HFF-Myc (cell line): ENCODE measurements at regions not wholly inside any gene's neighbourhood (a gene's known extent, or its start where the extent isn't known, plus 50 kb on each side); places are given as distances from the start of the nearest gene placed in this dataset.

Source experiments
- DNase-seq: peaks from one replicate; pipeline ENCODE4 v3.0.0-alpha.2; 2011; ENCODE audit warnings: low read depth; ENCODE audit errors: extremely low read depth
- H3K4me3 ChIP-seq: replicated peaks from 2 replicates; pipeline ENCODE4 v1.5.1; 2011; ENCODE audit warnings: low read depth, mild to moderate bottlenecking, control low read depth, low read length
- CTCF ChIP-seq: IDR thresholded peaks from 2 replicates; pipeline ENCODE4 v1.5.1; 2012; ENCODE audit warnings: mild to moderate bottlenecking, low read depth, low read length, control low read depth; ENCODE audit errors: missing control alignments

GRCh38 chr9:100674419-100675122 is 96.7 kb downstream of the CAVIN4 start:
- no peak for DNase-seq

GRCh38 chr9:100679834-100680233 is 102.0 kb downstream of the CAVIN4 start:
- TF ChIP-seq CTCF: no peak
- DNase-seq: no peak
- no peak overlapping the region for H3K4me3 ChIP-seq

More at GRCh38 chr9:100674419-100675122, 96.7 kb downstream of the CAVIN4 start:
- TF ChIP-seq CTCF: no peak
- no peak overlapping the region for H3K4me3 ChIP-seq

- TF ChIP-seq CTCF: no peak
- no peak for DNase-seq
- no peak overlapping the region for H3K4me3 ChIP-seq
Measured at GRCh38 chr9:100686420-100686819, 108.5 kb downstream of the CAVIN4 start.

- no peak overlapping the region for H3K4me3 ChIP-seq
- DNase-seq: no peak
- TF ChIP-seq CTCF: no peak
Measured at GRCh38 chr9:100689635-100690034, 111.8 kb downstream of the CAVIN4 start.

GRCh38 chr9:100690438-100690837 is 112.6 kb downstream of the CAVIN4 start:
- no peak overlapping the region for H3K4me3 ChIP-seq
- TF ChIP-seq CTCF: no peak
- DNase-seq: no peak

- H3K4me3 ChIP-seq: no peak overlapping the region
- DNase-seq: no peak
- no peak for TF ChIP-seq CTCF
Measured at GRCh38 chr9:100697339-100697738, 119.5 kb downstream of the CAVIN4 start.

GRCh38 chr9:100698945-100699344 is 121.1 kb downstream of the CAVIN4 start:
- no peak for TF ChIP-seq CTCF
- no peak overlapping the region for H3K4me3 ChIP-seq
- DNase-seq: no peak
